SK-N-SH (cell line): ENCODE measurements at regions not wholly inside any gene's neighbourhood (a gene's known extent, or its start where the extent isn't known, plus 50 kb on each side); places are given as distances from the start of the nearest gene placed in this dataset.

Experiments used
- CTCF ChIA-PET: fragments of 300-600, 350-600 bp; formaldehyde crosslinking; extraction: SDS; loops from one replicate; lab custom pipeline; 2021; lab: Yijun Ruan, JAX
- POLR2A ChIA-PET: fragments of 350-600 bp; sonication (Branson Sonifier 250); formaldehyde crosslinking; extraction: SDS; loops from one replicate; lab custom pipeline; 2020; ENCODE audit warnings: antibody characterized with exemption, inconsistent platforms; lab: Yijun Ruan, JAX
- DNase-seq: peaks from one replicate; pipeline ENCODE4 v3.0.0; 2012
- H2AFZ ChIP-seq: fragments of 200-600 bp; sonication (generic); 2 replicates; pipeline ENCODE4 v1.8.1; 2016; ENCODE audit warnings: antibody characterized with exemption, mild to moderate bottlenecking, low read depth
- H3F3A ChIP-seq: fragments of 200-600 bp; sonication (generic); replicated peaks from 2 replicates; pipeline ENCODE3; 2016; ENCODE audit warnings: antibody characterized with exemption, mild to moderate bottlenecking; ENCODE audit not compliant: insufficient read depth
- H3K27ac ChIP-seq, 2 experiments: fragments of 200-500 bp in 1 of 2; fragments of 200-600 bp in 1 of 2; sonication (Bioruptor generic) in 1 of 2; sonication (generic), shearing (Covaris generic) in 1 of 2; 2 replicates each; pipeline versions ENCODE4 v1.5.1 to v1.6.1; 2014 to 2016; ENCODE audit warnings: low read depth in 2 of 2, inconsistent platforms in 1 of 2, low read length in 1 of 2, mild to moderate bottlenecking in 1 of 2, mixed read lengths in 1 of 2
- H3K27me3 ChIP-seq: fragments of 200-600 bp; sonication (generic), shearing (Covaris generic); 2 replicates; pipeline ENCODE4 v1.6.1; 2016; ENCODE audit warnings: mixed run types; ENCODE audit not compliant: insufficient read depth
- H3K36me3 ChIP-seq, 2 experiments: fragments of 200-500 bp in 1 of 2; fragments of 200-600 bp in 1 of 2; sonication (Bioruptor generic) in 1 of 2; sonication (generic) in 1 of 2; replicated peaks in 1 of 2; 2 replicates each; pipeline versions ENCODE3 to v1.5.1; 2014 to 2016; ENCODE audit warnings: low read length in 1 of 2, mild to moderate bottlenecking in 1 of 2; ENCODE audit not compliant: insufficient read depth in 2 of 2, control insufficient read depth in 1 of 2
- H3K4me1 ChIP-seq, 2 experiments: fragments of 200-500 bp in 1 of 2; fragments of 200-600 bp in 1 of 2; sonication (Bioruptor generic) in 1 of 2; sonication (generic), shearing (Covaris generic) in 1 of 2; 2 replicates each; pipeline versions ENCODE4 v1.5.1 to v1.6.1; 2014 to 2016; ENCODE audit warnings: low read depth in 1 of 2, low read length in 1 of 2, mixed run types in 1 of 2; ENCODE audit not compliant: insufficient read depth in 2 of 2, control insufficient read depth in 1 of 2
- H3K4me2 ChIP-seq: fragments of 200-600 bp; sonication (generic), shearing (Covaris generic); 2 replicates; pipeline ENCODE4 v1.6.1; 2017; ENCODE audit warnings: mixed run types
- H3K4me3 ChIP-seq, 2 experiments: fragments of 200-500 bp in 1 of 2; fragments of 200-600 bp in 1 of 2; sonication (Bioruptor generic) in 1 of 2; sonication (generic), shearing (Covaris generic) in 1 of 2; 2 replicates each; pipeline versions ENCODE4 v1.5.1 to v1.8.1; 2014 to 2016; ENCODE audit warnings: low read depth in 2 of 2, inconsistent platforms in 1 of 2, low read length in 1 of 2, mild to moderate bottlenecking in 1 of 2, mixed read lengths in 1 of 2, moderate library complexity in 1 of 2
- H3K79me2 ChIP-seq: fragments of 200-600 bp; sonication (generic); 2 replicates; pipeline ENCODE4 v1.8.1; 2017; ENCODE audit warnings: mild to moderate bottlenecking; ENCODE audit not compliant: insufficient read depth
- H3K9ac ChIP-seq: fragments of 200-600 bp; sonication (generic); 2 replicates; pipeline ENCODE4 v1.6.1; 2017; ENCODE audit warnings: mixed run types
- H3K9me2 ChIP-seq: fragments of 200-600 bp; sonication (generic); 2 replicates; pipeline ENCODE4 v1.6.1; 2017; ENCODE audit warnings: mixed run types
- H3K9me3 ChIP-seq: fragments of 200-600 bp; sonication (generic); 2 replicates; pipeline ENCODE4 v1.6.1; 2017; ENCODE audit warnings: mixed run types, mild to moderate bottlenecking, moderate library complexity
- H4K20me1 ChIP-seq: fragments of 200-600 bp; sonication (generic); 2 replicates; pipeline ENCODE4 v1.6.1; 2017; ENCODE audit warnings: mild to moderate bottlenecking, mixed run types; ENCODE audit not compliant: insufficient read depth
- EP300 ChIP-seq, 2 experiments: IDR thresholded peaks; 2 replicates each; pipeline versions ENCODE4 v1.4.0 to v1.6.1; 2012; ENCODE audit warnings: borderline replicate concordance in 1 of 2, low read depth in 1 of 2, low read length in 1 of 2
- JUND ChIP-seq: IDR thresholded peaks from 2 replicates; pipeline ENCODE4 v1.4.0; 2012
- MEF2A ChIP-seq: IDR thresholded peaks from 2 replicates; pipeline ENCODE4 v1.4.0; 2012; ENCODE audit warnings: low read depth, borderline replicate concordance
- MXI1 ChIP-seq: IDR thresholded peaks from 2 replicates; pipeline ENCODE4 v1.6.1; 2012; ENCODE audit warnings: mild to moderate bottlenecking, low read depth, low read length, improper control_type of control experiment
- NFIC ChIP-seq: IDR thresholded peaks from 2 replicates; pipeline ENCODE4 v1.4.0; 2012; ENCODE audit warnings: borderline replicate concordance
- POLR2AphosphoS5 ChIP-seq: IDR thresholded peaks from 2 replicates; pipeline ENCODE4 v1.6.1; 2012; ENCODE audit warnings: low read depth, low read length
- RCOR1 ChIP-seq: fragments of 150-350 bp; IDR thresholded peaks from 2 replicates; pipeline ENCODE4 v1.6.1; 2017; ENCODE audit warnings: antibody characterized with exemption, low read length
- RFX5 ChIP-seq: IDR thresholded peaks from 2 replicates; pipeline ENCODE4 v1.6.1; 2012; ENCODE audit warnings: mild to moderate bottlenecking, improper control_type of control experiment, low read length
- RXRA ChIP-seq: IDR thresholded peaks from 2 replicates; pipeline ENCODE4 v1.4.0; 2012; ENCODE audit warnings: low read depth, mild to moderate bottlenecking, borderline replicate concordance
- TAF1 ChIP-seq: IDR thresholded peaks from 2 replicates; pipeline ENCODE4 v1.6.1; 2012; ENCODE audit warnings: low read depth, mild to moderate bottlenecking, low read length, moderate library complexity, borderline replicate concordance
- TCF12 ChIP-seq: IDR thresholded peaks from 2 replicates; pipeline ENCODE4 v1.4.0; 2012
- TEAD4 ChIP-seq: IDR thresholded peaks from 2 replicates; pipeline ENCODE4 v1.4.0; 2012; ENCODE audit warnings: mild to moderate bottlenecking, borderline replicate concordance; ENCODE audit not compliant: insufficient read depth
- WGBS: methylation state at CpG from one replicate; pipeline ENCODE4 v1.1.6; 2017; ENCODE audit warnings: low lambda C conversion rate; 5-methylcytosine and 5-hydroxymethylcytosine counted together
- TF ChIP-seq, protein P1 (sequence below): fragments of 150-350 bp; IDR thresholded peaks from 2 replicates; pipeline ENCODE4 v1.6.1; 2016; ENCODE audit warnings: mild to moderate bottlenecking, low read depth, low read length
- TF ChIP-seq, protein P2 (sequence below): IDR thresholded peaks from 2 replicates; pipeline ENCODE4 v1.4.0; 2012; ENCODE audit warnings: low read depth
- TF ChIP-seq, protein P3 (sequence below): IDR thresholded peaks from 2 replicates; pipeline ENCODE4 v1.6.1; 2012; ENCODE audit warnings: mild to moderate bottlenecking, low read depth, low read length, moderate library complexity
- TF ChIP-seq, protein P4 (sequence below): IDR thresholded peaks from 2 replicates; pipeline ENCODE4 v1.4.0; 2012; ENCODE audit warnings: low read depth, borderline replicate concordance
- TF ChIP-seq, protein P5 (sequence below): IDR thresholded peaks from 2 replicates; pipeline ENCODE4 v1.4.0; 2012; ENCODE audit warnings: low read depth, borderline replicate concordance
- TF ChIP-seq, protein P6 (sequence below): IDR thresholded peaks from 2 replicates; pipeline ENCODE4; 2012

DNA sequence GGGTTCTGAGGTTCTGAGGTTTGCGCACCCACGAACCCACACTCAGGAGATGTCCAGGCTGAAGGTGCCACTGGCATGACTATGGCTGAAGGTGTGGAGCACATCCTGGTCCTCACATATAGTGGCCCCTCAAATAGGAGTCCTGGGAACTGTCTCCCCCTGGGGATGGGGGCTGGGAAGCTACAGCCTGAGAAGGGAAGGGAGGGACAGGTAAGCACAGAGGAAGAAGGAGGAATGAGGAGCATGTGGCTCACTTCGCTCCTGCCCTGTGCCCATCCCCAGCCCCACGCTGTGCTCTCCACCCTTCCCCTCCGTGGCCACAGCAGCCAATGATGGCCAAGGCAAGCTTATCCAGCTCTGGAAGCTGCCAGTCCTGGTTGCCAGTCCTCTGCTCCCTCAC is 123.9 kb upstream of the LHX1 start:
- Histone ChIP-seq H3K9me2 (no peaks in the 10 kb centered on the region), H3K36me3 (no peaks in the 10 kb centered on the region), H3K9ac (no peak overlapping the region), H3K4me1 (peaks cover 0 to 4% of the 10 kb centered on the region in 2 experiments; a peak in 1 of 4 replicates), H3K27me3 (peaks cover 10% of the 10 kb centered on the region; the same call in 1 of the 2 replicates), H3K79me2 (no peaks in the 10 kb centered on the region), H3F3A (no peaks in the 10 kb centered on the region), H3K4me2 (no peak overlapping the region), H2AFZ (no peak overlapping the region), H3K27ac (no peak overlapping the region), H3K9me3 (no peaks in the 10 kb centered on the region), H4K20me1 (no peaks in the 10 kb centered on the region), H3K4me3 (no peak overlapping the region)
- ChIA-PET POLR2A (no interaction called here), CTCF (no interaction called here)
- DNase-seq, result no peak
- TF ChIP-seq TEAD4 (no peak), POLR2AphosphoS5 (no peak), TAF1 (no peak), TCF12 (no peak), MEF2A (no peak), EP300 (IDR thresholded peaks at IDR 0.05; ENCODE audit: borderline replicate concordance in 1 of 2, low read depth in 1 of 2, low read length in 1 of 2) (no peak), JUND (no peak), RXRA (no peak), NFIC (no peak), MXI1 (no peak), RCOR1 (no peak), RFX5 (no peak)
- TF ChIP-seq, protein P1, sequence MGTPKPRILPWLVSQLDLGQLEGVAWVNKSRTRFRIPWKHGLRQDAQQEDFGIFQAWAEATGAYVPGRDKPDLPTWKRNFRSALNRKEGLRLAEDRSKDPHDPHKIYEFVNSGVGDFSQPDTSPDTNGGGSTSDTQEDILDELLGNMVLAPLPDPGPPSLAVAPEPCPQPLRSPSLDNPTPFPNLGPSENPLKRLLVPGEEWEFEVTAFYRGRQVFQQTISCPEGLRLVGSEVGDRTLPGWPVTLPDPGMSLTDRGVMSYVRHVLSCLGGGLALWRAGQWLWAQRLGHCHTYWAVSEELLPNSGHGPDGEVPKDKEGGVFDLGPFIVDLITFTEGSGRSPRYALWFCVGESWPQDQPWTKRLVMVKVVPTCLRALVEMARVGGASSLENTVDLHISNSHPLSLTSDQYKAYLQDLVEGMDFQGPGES, result no peak
- TF ChIP-seq, protein P2, sequence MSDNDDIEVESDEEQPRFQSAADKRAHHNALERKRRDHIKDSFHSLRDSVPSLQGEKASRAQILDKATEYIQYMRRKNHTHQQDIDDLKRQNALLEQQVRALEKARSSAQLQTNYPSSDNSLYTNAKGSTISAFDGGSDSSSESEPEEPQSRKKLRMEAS, result no peak
- TF ChIP-seq, protein P3, sequence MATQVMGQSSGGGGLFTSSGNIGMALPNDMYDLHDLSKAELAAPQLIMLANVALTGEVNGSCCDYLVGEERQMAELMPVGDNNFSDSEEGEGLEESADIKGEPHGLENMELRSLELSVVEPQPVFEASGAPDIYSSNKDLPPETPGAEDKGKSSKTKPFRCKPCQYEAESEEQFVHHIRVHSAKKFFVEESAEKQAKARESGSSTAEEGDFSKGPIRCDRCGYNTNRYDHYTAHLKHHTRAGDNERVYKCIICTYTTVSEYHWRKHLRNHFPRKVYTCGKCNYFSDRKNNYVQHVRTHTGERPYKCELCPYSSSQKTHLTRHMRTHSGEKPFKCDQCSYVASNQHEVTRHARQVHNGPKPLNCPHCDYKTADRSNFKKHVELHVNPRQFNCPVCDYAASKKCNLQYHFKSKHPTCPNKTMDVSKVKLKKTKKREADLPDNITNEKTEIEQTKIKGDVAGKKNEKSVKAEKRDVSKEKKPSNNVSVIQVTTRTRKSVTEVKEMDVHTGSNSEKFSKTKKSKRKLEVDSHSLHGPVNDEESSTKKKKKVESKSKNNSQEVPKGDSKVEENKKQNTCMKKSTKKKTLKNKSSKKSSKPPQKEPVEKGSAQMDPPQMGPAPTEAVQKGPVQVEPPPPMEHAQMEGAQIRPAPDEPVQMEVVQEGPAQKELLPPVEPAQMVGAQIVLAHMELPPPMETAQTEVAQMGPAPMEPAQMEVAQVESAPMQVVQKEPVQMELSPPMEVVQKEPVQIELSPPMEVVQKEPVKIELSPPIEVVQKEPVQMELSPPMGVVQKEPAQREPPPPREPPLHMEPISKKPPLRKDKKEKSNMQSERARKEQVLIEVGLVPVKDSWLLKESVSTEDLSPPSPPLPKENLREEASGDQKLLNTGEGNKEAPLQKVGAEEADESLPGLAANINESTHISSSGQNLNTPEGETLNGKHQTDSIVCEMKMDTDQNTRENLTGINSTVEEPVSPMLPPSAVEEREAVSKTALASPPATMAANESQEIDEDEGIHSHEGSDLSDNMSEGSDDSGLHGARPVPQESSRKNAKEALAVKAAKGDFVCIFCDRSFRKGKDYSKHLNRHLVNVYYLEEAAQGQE, result no peak
- TF ChIP-seq, protein P4, sequence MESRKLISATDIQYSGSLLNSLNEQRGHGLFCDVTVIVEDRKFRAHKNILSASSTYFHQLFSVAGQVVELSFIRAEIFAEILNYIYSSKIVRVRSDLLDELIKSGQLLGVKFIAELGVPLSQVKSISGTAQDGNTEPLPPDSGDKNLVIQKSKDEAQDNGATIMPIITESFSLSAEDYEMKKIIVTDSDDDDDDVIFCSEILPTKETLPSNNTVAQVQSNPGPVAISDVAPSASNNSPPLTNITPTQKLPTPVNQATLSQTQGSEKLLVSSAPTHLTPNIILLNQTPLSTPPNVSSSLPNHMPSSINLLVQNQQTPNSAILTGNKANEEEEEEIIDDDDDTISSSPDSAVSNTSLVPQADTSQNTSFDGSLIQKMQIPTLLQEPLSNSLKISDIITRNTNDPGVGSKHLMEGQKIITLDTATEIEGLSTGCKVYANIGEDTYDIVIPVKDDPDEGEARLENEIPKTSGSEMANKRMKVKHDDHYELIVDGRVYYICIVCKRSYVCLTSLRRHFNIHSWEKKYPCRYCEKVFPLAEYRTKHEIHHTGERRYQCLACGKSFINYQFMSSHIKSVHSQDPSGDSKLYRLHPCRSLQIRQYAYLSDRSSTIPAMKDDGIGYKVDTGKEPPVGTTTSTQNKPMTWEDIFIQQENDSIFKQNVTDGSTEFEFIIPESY, result no peak
- TF ChIP-seq, protein P5, sequence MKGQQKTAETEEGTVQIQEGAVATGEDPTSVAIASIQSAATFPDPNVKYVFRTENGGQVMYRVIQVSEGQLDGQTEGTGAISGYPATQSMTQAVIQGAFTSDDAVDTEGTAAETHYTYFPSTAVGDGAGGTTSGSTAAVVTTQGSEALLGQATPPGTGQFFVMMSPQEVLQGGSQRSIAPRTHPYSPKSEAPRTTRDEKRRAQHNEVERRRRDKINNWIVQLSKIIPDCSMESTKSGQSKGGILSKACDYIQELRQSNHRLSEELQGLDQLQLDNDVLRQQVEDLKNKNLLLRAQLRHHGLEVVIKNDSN, result no peak
- TF ChIP-seq, protein P6, sequence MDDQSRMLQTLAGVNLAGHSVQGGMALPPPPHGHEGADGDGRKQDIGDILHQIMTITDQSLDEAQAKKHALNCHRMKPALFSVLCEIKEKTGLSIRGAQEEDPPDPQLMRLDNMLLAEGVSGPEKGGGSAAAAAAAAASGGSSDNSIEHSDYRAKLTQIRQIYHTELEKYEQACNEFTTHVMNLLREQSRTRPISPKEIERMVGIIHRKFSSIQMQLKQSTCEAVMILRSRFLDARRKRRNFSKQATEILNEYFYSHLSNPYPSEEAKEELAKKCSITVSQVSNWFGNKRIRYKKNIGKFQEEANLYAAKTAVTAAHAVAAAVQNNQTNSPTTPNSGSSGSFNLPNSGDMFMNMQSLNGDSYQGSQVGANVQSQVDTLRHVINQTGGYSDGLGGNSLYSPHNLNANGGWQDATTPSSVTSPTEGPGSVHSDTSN, result no peak
- 66% methylated on average over 5 of the region's 5 CpGs for WGBS
